Left ventricle myocardium inferior (tissue), 1 donor: ENCODE measurements at regions not wholly inside any gene's neighbourhood (a gene's known extent, or its start where the extent isn't known, plus 50 kb on each side); places are given as distances from the start of the nearest gene placed in this dataset.

Experiments used
- DNase-seq: peaks from one replicate; pipeline ENCODE4 v3.0.0-alpha.2; 2020
- H3K27ac ChIP-seq: fragments of 200-600 bp; replicated peaks from 2 replicates; pipeline ENCODE4 v1.8.0; 2021
- H3K27me3 ChIP-seq: fragments of 200-600 bp; 2 replicates; pipeline ENCODE4 v1.8.0; 2021; ENCODE audit warnings: low read depth
- H3K36me3 ChIP-seq: fragments of 200-600 bp; 2 replicates; pipeline ENCODE4 v1.8.0; 2021
- H3K4me1 ChIP-seq: fragments of 200-600 bp; 2 replicates; pipeline ENCODE4 v1.8.0; 2021
- H3K4me3 ChIP-seq: fragments of 200-600 bp; 2 replicates; pipeline ENCODE4 v1.8.0; 2021; ENCODE audit warnings: mild to moderate bottlenecking, moderate library complexity
- H3K9me3 ChIP-seq: fragments of 200-600 bp; replicated peaks from 2 replicates; pipeline ENCODE4 v1.8.0; 2021
- CTCF ChIP-seq: fragments of 200-600 bp; IDR thresholded peaks from 2 replicates; pipeline ENCODE4 v1.8.0; 2021; ENCODE audit warnings: antibody characterized with exemption, mild to moderate bottlenecking, borderline replicate concordance
- intact Hi-C: fragments of 100-400 bp; cut with micrococcal nuclease; formaldehyde crosslinking; loops from one replicate; pipeline ENCODE4 v1.11.0; 2022
- donor health status: DM: no; HTN: yes; CAD: no; lungs with severe emphysema.

GRCh38 chr4:171626554-171626953, 186.7 kb upstream of the GALNTL6 start:
- DNase-seq, result no peak
- H3K4me3 ChIP-seq, result no peak overlapping the region
- no peak for TF ChIP-seq CTCF
- H3K36me3 ChIP-seq, result no peaks in the 10 kb centered on the region
- no peaks in the 10 kb centered on the region for H3K27me3 ChIP-seq
- H3K27ac ChIP-seq, result no peak overlapping the region
- intact Hi-C loops, result no loop called here
- H3K9me3 ChIP-seq, result no peaks in the 10 kb centered on the region
- no peaks in the 10 kb centered on the region for H3K4me1 ChIP-seq

GRCh38 chr4:171622729-171623128, 190.5 kb upstream of the GALNTL6 start:
- Histone ChIP-seq H3K36me3 (no peaks in the 10 kb centered on the region), H3K27me3 (no peaks in the 10 kb centered on the region), H3K27ac (no peak overlapping the region), H3K4me3 (no peak overlapping the region), H3K4me1 (no peaks in the 10 kb centered on the region), H3K9me3 (peaks cover 10% of the 10 kb centered on the region)
- intact Hi-C loops, result no loop called here
- DNase-seq, result no peak
- no peak for TF ChIP-seq CTCF

- no peak for DNase-seq
- no peaks in the 10 kb centered on the region for H3K27me3 ChIP-seq
- H3K27ac ChIP-seq, result no peak overlapping the region
- H3K9me3 ChIP-seq, result peaks cover 12% of the 10 kb centered on the region
- TF ChIP-seq CTCF, result no peak
- H3K4me3 ChIP-seq, result no peak overlapping the region
- H3K36me3 ChIP-seq, result no peaks in the 10 kb centered on the region
- intact Hi-C loops, result no loop called here
- H3K4me1 ChIP-seq, result no peaks in the 10 kb centered on the region
Measured at GRCh38 chr4:171621646-171622045, 191.6 kb upstream of the GALNTL6 start.

GRCh38 chr4:171612907-171613306, 200.3 kb upstream of the GALNTL6 start:
- Histone ChIP-seq H3K36me3 (no peaks in the 10 kb centered on the region), H3K4me1 (no peaks in the 10 kb centered on the region)
- no peak for DNase-seq

GRCh38 chr4:171602638-171603355, 210.4 kb upstream of the GALNTL6 start:
- H3K9me3 ChIP-seq, result peaks cover 24% of the 10 kb centered on the region
- H3K4me1 ChIP-seq, result no peaks in the 10 kb centered on the region
- intact Hi-C loops, result no loop called here
- DNase-seq, result no peak
- no peak for TF ChIP-seq CTCF
- H3K27me3 ChIP-seq, result no peaks in the 10 kb centered on the region
- H3K36me3 ChIP-seq, result no peaks in the 10 kb centered on the region
- H3K4me3 ChIP-seq, result no peak overlapping the region
- H3K27ac ChIP-seq, result no peak overlapping the region

More at GRCh38 chr4:171612907-171613306, 200.3 kb upstream of the GALNTL6 start:
- intact Hi-C loops, result no loop called here
- H3K4me3 ChIP-seq, result no peak overlapping the region
- TF ChIP-seq CTCF, result no peak
- no peak overlapping the region for H3K27ac ChIP-seq
- H3K9me3 ChIP-seq, result peaks cover 4% of the 10 kb centered on the region
- H3K27me3 ChIP-seq, result no peaks in the 10 kb centered on the region
